ENCODE measurements at regions not wholly inside any gene's neighbourhood (a gene's known extent, or its start where the extent isn't known, plus 50 kb on each side); places are given as distances from the start of the nearest gene placed in this dataset.

GRCh38 chr9:129252937-129253802, 75.1 kb upstream of the IER5L start:
- DNase-seq, result no peak

GRCh38 chr9:129250786-129251185, 72.7 kb upstream of the IER5L start:
- DNase-seq, result no peak

GRCh38 chr9:129247285-129248153, 69.5 kb upstream of the IER5L start:
- DNase-seq, result no peak

GRCh38 chr9:129245276-129245675, 67.2 kb upstream of the IER5L start:
- no peak for DNase-seq

- no peak for DNase-seq
Observed at GRCh38 chr9:129242971-129243561, 65.0 kb upstream of the IER5L start.

GRCh38 chr9:129242191-129242941, 64.3 kb upstream of the IER5L start:
- no peak for DNase-seq

- DNase-seq, result no peak
Observed at GRCh38 chr9:129241725-129242124, 63.7 kb upstream of the IER5L start.

GRCh38 chr9:129240581-129241211, 62.6 kb upstream of the IER5L start:
- DNase-seq, result no peak

GRCh38 chr9:129239946-129240490, 62.0 kb upstream of the IER5L start:
- DNase-seq, result no peak

GRCh38 chr9:129237803-129238202, 59.7 kb upstream of the IER5L start:
- no peak for DNase-seq

- peak; percentile 57 to 78 for DNase-seq
Observed at GRCh38 chr9:129237164-129237611, 59.1 kb upstream of the IER5L start.

GRCh38 chr9:129236441-129237145, 58.5 kb upstream of the IER5L start:
- no peak for DNase-seq

- DNase-seq, result peak; percentile 34 to 59
Observed at GRCh38 chr9:129235931-129236331, 57.9 kb upstream of the IER5L start.

GRCh38 chr9:129235041-129235930, 57.2 kb upstream of the IER5L start:
- DNase-seq, result no peak

GRCh38 chr9:129234491-129234890, 56.4 kb upstream of the IER5L start:
- no peak for DNase-seq

- no peak for DNase-seq
Observed at GRCh38 chr9:129232839-129233591, 55.0 kb upstream of the IER5L start.

GRCh38 chr9:129231759-129232158, 53.7 kb upstream of the IER5L start:
- no peak for DNase-seq

GRCh38 chr9:129231022-129231739, 53.1 kb upstream of the IER5L start:
- no peak for DNase-seq

- no peak for DNase-seq
Observed at GRCh38 chr9:129230302-129230701, 52.2 kb upstream of the IER5L start.
